ENCODE measurements at regions not wholly inside any gene's neighbourhood (a gene's known extent, or its start where the extent isn't known, plus 50 kb on each side); places are given as distances from the start of the nearest gene placed in this dataset.

GRCh38 chr2:106025796-106026195 is 168.3 kb downstream of the UXS1 start (continued):
- TF ChIP-seq NR0B1 (IDR thresholded peaks at IDR 0.05; ENCODE audit: partially characterized antibody) (no peak), ARHGAP35 (IDR thresholded peaks at IDR 0.05; ENCODE audit: partially characterized antibody) (no peak), TFE3 (CRISPR knock-in tag; IDR thresholded peaks at IDR 0.05) (no peak), ZNF586 (CRISPR knock-in tag; conservative IDR thresholded peaks at IDR 0.05) (no peak), NBN (IDR thresholded peaks at IDR 0.05; ENCODE audit: low read depth) (no peak), DACH1 (IDR thresholded peaks at IDR 0.05; ENCODE audit: partially characterized antibody) (no peak), ATF4 (CRISPR knock-in tag; IDR thresholded peaks at IDR 0.05) (no peak)

GRCh38 chr2:106021662-106022028 is 172.5 kb downstream of the UXS1 start:
- POLR2A ChIA-PET = no interaction called here
- TF ChIP-seq ZNF282 (CRISPR knock-in tag; IDR thresholded peaks at IDR 0.05) (no peak), PML (IDR thresholded peaks at IDR 0.05; ENCODE audit: low read length) (no peak), ZNF780A (CRISPR knock-in tag; IDR thresholded peaks at IDR 0.05) (no peak), EGR1 (conservative IDR thresholded peaks at IDR 0.05) (no peak), TCF7 (IDR thresholded peaks at IDR 0.05; ENCODE audit: borderline replicate concordance) (no peak), FOXP4 (CRISPR knock-in tag; IDR thresholded peaks at IDR 0.05; ENCODE audit: borderline replicate concordance) (no peak), KLF13 (tag; IDR thresholded peaks at IDR 0.05; ENCODE audit: borderline replicate concordance, low read depth) (no peak), ZNF77 (CRISPR knock-in tag; IDR thresholded peaks at IDR 0.05) (no peak), ZNF24 (IDR thresholded peaks at IDR 0.05) (no peak), NR3C1 (CRISPR knock-in tag; IDR thresholded peaks at IDR 0.05) (no peak), ZNF175 (CRISPR knock-in tag; IDR thresholded peaks at IDR 0.05; ENCODE audit: low read depth) (no peak), SIN3A (IDR thresholded peaks at IDR 0.05; ENCODE audit: borderline replicate concordance in 2 of 2, control insufficient read depth in 1 of 2, low read depth in 2 of 2, low read length in 2 of 2) (no peak)

More at GRCh38 chr2:106021662-106022028, 172.5 kb downstream of the UXS1 start:
- H3K4me1 ChIP-seq (replicated peaks in 1 of 2; ENCODE audit: control insufficient read depth in 2 of 2, insufficient read depth in 2 of 2, low read length in 2 of 2) = no peaks in the 10 kb centered on the region
- no peak overlapping the region for H3K4me3 ChIP-seq
- CTCF ChIA-PET (ENCODE audit: low intra/inter-chr PET ratio) = no interaction called here
- H3K9ac ChIP-seq (ENCODE audit: insufficient read depth in 1 of 2, low read depth in 2 of 2, low read length in 2 of 2) = no peak overlapping the region
- intact Hi-C loops (cut with micrococcal nuclease) = no loop called here
- H3K36me3 ChIP-seq (ENCODE audit: control insufficient read depth, insufficient read depth, low read length) = no peaks in the 10 kb centered on the region
- 0% methylated on average over 3 of the region's 3 CpGs for WGBS (ENCODE audit: insufficient coverage, low coverage, missing lambda C conversion rate)
- no peaks in the 10 kb centered on the region for H3K79me2 ChIP-seq (ENCODE audit: control insufficient read depth, insufficient read depth, low read length)
- no peaks in the 10 kb centered on the region for H4K20me1 ChIP-seq (replicated peaks; ENCODE audit: control insufficient read depth, insufficient read depth, low read length)
- BruUV-seq (replicated peaks) = no TSS peak
- DNase-seq (ENCODE audit: extremely low read depth in 1 of 4, low spot score in 3 of 4) = no peak
- H2AFZ ChIP-seq (ENCODE audit: low read depth, low read length) = no peak overlapping the region
- H3K27ac ChIP-seq (ENCODE audit: extremely low read depth, low read depth, low read length) = no peak overlapping the region
- in situ Hi-C loops (cut with MboI) = no loop called here
- no peaks in the 10 kb centered on the region for H3K9me1 ChIP-seq (ENCODE audit: control insufficient read depth, insufficient read depth, low read length)
- no peak for ATAC-seq
- no peak for FAIRE-seq
- H3K27me3 ChIP-seq (ENCODE audit: control insufficient read depth in 2 of 2, insufficient read depth in 2 of 2, low read length in 2 of 2) = peaks cover 4 to 22% of the 10 kb centered on the region in 2 experiments
- H3K9me3 ChIP-seq (replicated peaks; ENCODE audit: control insufficient read depth, insufficient read depth, low read depth, low read length) = no peaks in the 10 kb centered on the region
- no peak overlapping the region for H3K4me2 ChIP-seq (ENCODE audit: insufficient read depth, low read length)
